H1 (cell line): ENCODE measurements at regions not wholly inside any gene's neighbourhood (a gene's known extent, or its start where the extent isn't known, plus 50 kb on each side); places are given as distances from the start of the nearest gene placed in this dataset.
A peak's percentile ranks its signal among the peaks of the same experiment; 100 is the strongest.

Source experiments
- CTCF ChIA-PET: fragments of 300-600 bp; sonication (Branson Sonifier 250); formaldehyde crosslinking; loops from one replicate; lab custom pipeline; 2021; ENCODE audit not compliant: partially characterized antibody; lab: Charles Lee
- POLR2A ChIA-PET: fragments of 300-600 bp; sonication (Branson Sonifier 250); formaldehyde crosslinking; loops from one replicate; lab custom pipeline; 2021; ENCODE audit warnings: inconsistent platforms; ENCODE audit not compliant: partially characterized antibody; lab: Charles Lee
- DNase-seq, 2 experiments: peaks; one replicate each; pipeline versions ENCODE4 v3.0.0 to v3.0.0-alpha.2; 2010 to 2022; ENCODE audit warnings: low spot score in 2 of 2, low read depth in 1 of 2, mixed read lengths in 1 of 2
- FAIRE-seq: peaks from 2 replicates; lab custom pipeline; 2011; peaks lifted over from hg19 to GRCh38; lab: Jason Lieb, UNC
- H2AFZ ChIP-seq: 2 replicates; pipeline ENCODE4 v1.8.1; 2012; ENCODE audit warnings: low read length, inconsistent platforms
- H2AK5ac ChIP-seq: 2 replicates; pipeline ENCODE4 v1.6.1; 2013; ENCODE audit warnings: low read depth, low read length
- H2BK120ac ChIP-seq: replicated peaks from 2 replicates; pipeline ENCODE3; 2013; ENCODE audit warnings: low read depth, low read length, inconsistent platforms
- H2BK12ac ChIP-seq: 2 replicates; pipeline ENCODE4 v1.6.1; 2013; ENCODE audit warnings: low read depth, low read length
- H2BK15ac ChIP-seq: 2 replicates; pipeline ENCODE4 v1.6.1; 2013; ENCODE audit warnings: low read length
- H2BK20ac ChIP-seq: 2 replicates; pipeline ENCODE4 v1.6.1; 2013; ENCODE audit warnings: low read length
- H2BK5ac ChIP-seq: 2 replicates; pipeline ENCODE4 v1.6.1; 2013; ENCODE audit warnings: low read depth, low read length
- H3K14ac ChIP-seq: 2 replicates; pipeline ENCODE4 v1.6.1; 2013; ENCODE audit warnings: inconsistent platforms; ENCODE audit not compliant: insufficient read length
- H3K18ac ChIP-seq: 2 replicates; pipeline ENCODE4 v1.6.1; 2013; ENCODE audit warnings: low read length; ENCODE audit errors: extremely low read depth
- H3K23ac ChIP-seq: 2 replicates; pipeline ENCODE4 v1.6.1; 2013; ENCODE audit warnings: inconsistent platforms; ENCODE audit not compliant: insufficient read length
- H3K23me2 ChIP-seq: 2 replicates; pipeline ENCODE4 v1.6.1; 2013; ENCODE audit warnings: low read depth, low read length
- H3K27ac ChIP-seq: 2 replicates; pipeline ENCODE4 v1.6.1; 2011; ENCODE audit warnings: low read depth, low read length, inconsistent platforms
- H3K27me3 ChIP-seq, 4 experiments: replicated peaks in 1 of 4; 1 replicate in 1 of 4; 2 replicates in 3 of 4; pipeline versions ENCODE4 v1.6.1 to v1.8.1; 2011 to 2013; ENCODE audit warnings: low read length in 3 of 4, mild to moderate bottlenecking in 3 of 4, inconsistent platforms in 2 of 4, mixed read lengths in 2 of 4, moderate library complexity in 1 of 4; ENCODE audit not compliant: control insufficient read depth in 3 of 4, insufficient read depth in 3 of 4; ENCODE audit errors: extremely low read depth in 1 of 4
- H3K36me3 ChIP-seq, 4 experiments: 2 replicates each; pipeline versions ENCODE4 v1.6.1 to v1.8.1; 2011 to 2013; ENCODE audit warnings: mild to moderate bottlenecking in 4 of 4, low read length in 3 of 4, moderate library complexity in 2 of 4, control low read depth in 1 of 4, inconsistent platforms in 1 of 4; ENCODE audit not compliant: insufficient read depth in 4 of 4, control insufficient read depth in 2 of 4
- H3K4ac ChIP-seq: replicated peaks from 2 replicates; pipeline ENCODE3; 2013; ENCODE audit warnings: low read length, low read depth, mixed read lengths, inconsistent platforms; ENCODE audit not compliant: insufficient read length
- H3K4me1 ChIP-seq, 4 experiments: replicated peaks in 1 of 4; 1 replicate in 1 of 4; 2 replicates in 3 of 4; pipeline versions ENCODE4 v1.6.1 to v1.8.1; 2011 to 2013; ENCODE audit warnings: low read length in 3 of 4, inconsistent platforms in 2 of 4, mixed read lengths in 1 of 4; ENCODE audit not compliant: insufficient read depth in 4 of 4, control insufficient read depth in 3 of 4
- H3K4me2 ChIP-seq, 2 experiments: 2 replicates each; pipeline versions ENCODE4 v1.6.1 to v1.8.1; 2011 to 2013; ENCODE audit warnings: low read depth in 2 of 2, low read length in 2 of 2, control low read depth in 1 of 2, inconsistent platforms in 1 of 2, mild to moderate bottlenecking in 1 of 2; ENCODE audit not compliant: insufficient read depth in 1 of 2
- H3K4me3 ChIP-seq, 4 experiments: fragments of 200-600, 300-600 bp in 1 of 4; sonication (generic), shearing (Covaris generic), sonication (Bioruptor Twin) in 1 of 4; 2 replicates each; pipeline versions ENCODE4 v1.5.1 to v1.8.1; 2011 to 2016; ENCODE audit warnings: low read length in 4 of 4, low read depth in 3 of 4, control low read depth in 2 of 4, inconsistent platforms in 2 of 4, mild to moderate bottlenecking in 2 of 4, mixed read lengths in 1 of 4, moderate library complexity in 1 of 4; ENCODE audit not compliant: insufficient read depth in 2 of 4; ENCODE audit errors: extremely low read depth in 1 of 4
- H3K56ac ChIP-seq: replicated peaks from 2 replicates; pipeline ENCODE3; 2013; ENCODE audit warnings: low read depth, mild to moderate bottlenecking, mixed read lengths, low read length, inconsistent platforms; ENCODE audit not compliant: insufficient read length
- H3K79me1 ChIP-seq: 2 replicates; pipeline ENCODE4 v1.6.1; 2013; ENCODE audit warnings: low read depth, low read length, control low read depth
- H3K79me2 ChIP-seq, 2 experiments: 2 replicates each; pipeline versions ENCODE4 v1.6.1 to v1.8.1; 2012 to 2013; ENCODE audit warnings: low read length in 2 of 2, mild to moderate bottlenecking in 2 of 2, inconsistent platforms in 1 of 2; ENCODE audit not compliant: insufficient read depth in 2 of 2, control insufficient read depth in 1 of 2
- H3K9ac ChIP-seq, 4 experiments: replicated peaks in 1 of 4; 1 replicate in 1 of 4; 2 replicates in 3 of 4; pipeline versions ENCODE4 v1.6.1 to v1.8.1; 2011 to 2013; ENCODE audit warnings: low read depth in 3 of 4, low read length in 3 of 4, control low read depth in 2 of 4, mild to moderate bottlenecking in 2 of 4, moderate library complexity in 2 of 4, inconsistent platforms in 1 of 4; ENCODE audit errors: extremely low read depth in 1 of 4
- H3K9me3 ChIP-seq, 2 experiments: 2 replicates each; pipeline versions ENCODE4 v1.6.1 to v1.8.1; 2012 to 2013; ENCODE audit warnings: mild to moderate bottlenecking in 2 of 2, moderate library complexity in 2 of 2, control low read depth in 1 of 2, inconsistent platforms in 1 of 2, low read depth in 1 of 2, low read length in 1 of 2, mixed read lengths in 1 of 2; ENCODE audit not compliant: insufficient read depth in 2 of 2
- H4K20me1 ChIP-seq, 2 experiments: replicated peaks in 1 of 2; 2 replicates each; pipeline versions ENCODE3 to v1.8.1; 2011 to 2013; ENCODE audit warnings: inconsistent platforms in 2 of 2, low read length in 2 of 2, mild to moderate bottlenecking in 1 of 2; ENCODE audit not compliant: insufficient read depth in 2 of 2, control insufficient read depth in 1 of 2
- H4K5ac ChIP-seq: 2 replicates; pipeline ENCODE4 v1.6.1; 2013; ENCODE audit warnings: low read length, low read depth, mixed read lengths, inconsistent platforms; ENCODE audit not compliant: insufficient read length
- H4K8ac ChIP-seq: 2 replicates; pipeline ENCODE4 v1.8.0; 2013; ENCODE audit warnings: mild to moderate bottlenecking, moderate library complexity, low read length, inconsistent platforms; ENCODE audit not compliant: insufficient read depth; ENCODE audit errors: extremely low read depth
- H4K91ac ChIP-seq: replicated peaks from 2 replicates; pipeline ENCODE3; 2013; ENCODE audit warnings: low read length, mixed read lengths, inconsistent platforms; ENCODE audit not compliant: insufficient read length
- MAX ChIP-seq: IDR thresholded peaks from 2 replicates; pipeline ENCODE4 v1.6.1; 2012; ENCODE audit warnings: inconsistent platforms
- RFX5 ChIP-seq: IDR thresholded peaks from 2 replicates; pipeline ENCODE4 v1.6.1; 2011; ENCODE audit warnings: low read depth, low read length, improper control_type of control experiment, borderline replicate concordance
- WGBS, 2 experiments: shearing (Covaris generic) in 1 of 2; methylation state at CpG; one replicate each; pipeline versions ENCODE4 v1.1.6 to v1.1.7; 2013 to 2015; ENCODE audit warnings: low lambda C conversion rate in 2 of 2, mixed read lengths in 2 of 2, inconsistent platforms in 1 of 2, low coverage in 1 of 2, missing lambda C conversion rate in 1 of 2; ENCODE audit not compliant: insufficient replicate concordance in 2 of 2, insufficient coverage in 1 of 2, insufficient read length in 1 of 2; ENCODE audit errors: extremely low coverage in 1 of 2, missing lambda C conversion rate in 1 of 2; 5-methylcytosine and 5-hydroxymethylcytosine counted together

- H4K5ac ChIP-seq, result no peak overlapping the region
- no peaks in the 10 kb centered on the region for H3K9me3 ChIP-seq
- peaks cover 13 to 28% (median 22%) of the 10 kb centered on the region in 4 experiments; a peak in 6 of 7 replicates for H3K4me1 ChIP-seq
- FAIRE-seq (no peak), DNase-seq (no peak)
- no peak overlapping the region for H3K23ac ChIP-seq
- no peak overlapping the region for H4K8ac ChIP-seq
- no peak overlapping the region for H2BK5ac ChIP-seq
- H3K23me2 ChIP-seq, result peaks cover 7% of the 10 kb centered on the region
- no peaks in the 10 kb centered on the region for H3K27me3 ChIP-seq
- H3K14ac ChIP-seq, result no peak overlapping the region
- peak overlapping the region; percentile 12; the same call in 1 of the 2 replicates for H2BK15ac ChIP-seq
- H3K4me3 ChIP-seq, result no peak overlapping the region
- H3K36me3 ChIP-seq, result no peaks in the 10 kb centered on the region
- no peak overlapping the region for H3K18ac ChIP-seq
- H4K91ac ChIP-seq, result no peak overlapping the region
- no peak overlapping the region for H2AK5ac ChIP-seq
- H3K4ac ChIP-seq, result peak overlapping the region; percentile 59
- CTCF ChIA-PET, result interaction anchor here (0.8 to 5.9 kb wide), 7 partner anchors 9 to 179 kb away, joined by 3 to 28 read pairs (median 4); no protein-coding TSS in a partner anchor
- POLR2A ChIA-PET, result interaction anchor here (0.7 to 2.8 kb wide), 2 partner anchors 53 to 130 kb away, joined by 3 to 23 read pairs; partner anchors contain the start of genes RPL27A and TRIM66
- no peak overlapping the region for H3K27ac ChIP-seq
- no peak overlapping the region for H3K4me2 ChIP-seq
- no peaks in the 10 kb centered on the region for H4K20me1 ChIP-seq
- no peak overlapping the region for H3K56ac ChIP-seq
- 0 out of 2 replicates have a peak overlapping the region, but pooled peaks have one; percentile 24 for H2BK20ac ChIP-seq
- no peak overlapping the region for H2BK12ac ChIP-seq
- no peak overlapping the region for H2AFZ ChIP-seq
- H3K79me2 ChIP-seq, result no peaks in the 10 kb centered on the region
- H3K9ac ChIP-seq, result no peak overlapping the region
- no peak overlapping the region for H2BK120ac ChIP-seq
- H3K79me1 ChIP-seq, result no peaks in the 10 kb centered on the region; the same call in 1 of the 2 replicates
- 89% methylated on average over 3 of the region's 3 CpGs; no CpG with 5 or more reads in 1 of the 2 experiments for WGBS, 2 experiments
- TF ChIP-seq MAX, result 0 out of 2 replicates have a peak, but pooled peaks have one; percentile 13
- no peak for TF ChIP-seq RFX5
Observed at GRCh38 chr11:8812438-8812837, 98.6 kb upstream of the AKIP1 start.
